ENCODE measurements at regions not wholly inside any gene's neighbourhood (a gene's known extent, or its start where the extent isn't known, plus 50 kb on each side); places are given as distances from the start of the nearest gene placed in this dataset.

GRCh38 chr9:26412446-26412845 is 480.2 kb downstream of the CAAP1 start:
- H3K36me3 ChIP-seq (replicated peaks in 1 of 2; ENCODE audit: insufficient read depth in 1 of 2, low read depth in 2 of 2): no peaks in the 10 kb centered on the region
- H3K27me3 ChIP-seq: no peaks in the 10 kb centered on the region
- no peak overlapping the region for H3K27ac ChIP-seq
- TF ChIP-seq POLR2A (IDR thresholded peaks at IDR 0.05): no peak
- H3K4me1 ChIP-seq: no peaks in the 10 kb centered on the region
- no peaks in the 10 kb centered on the region for H3K9me3 ChIP-seq
- WGBS, 2 donors: 79 to 83% methylated on average over 1 of the region's 1 CpG
- no peak overlapping the region for H3K4me3 ChIP-seq
- ATAC-seq: no peak
- no peak for DNase-seq
- intact Hi-C loops (cut with DNase I): no loop called here

DNA sequence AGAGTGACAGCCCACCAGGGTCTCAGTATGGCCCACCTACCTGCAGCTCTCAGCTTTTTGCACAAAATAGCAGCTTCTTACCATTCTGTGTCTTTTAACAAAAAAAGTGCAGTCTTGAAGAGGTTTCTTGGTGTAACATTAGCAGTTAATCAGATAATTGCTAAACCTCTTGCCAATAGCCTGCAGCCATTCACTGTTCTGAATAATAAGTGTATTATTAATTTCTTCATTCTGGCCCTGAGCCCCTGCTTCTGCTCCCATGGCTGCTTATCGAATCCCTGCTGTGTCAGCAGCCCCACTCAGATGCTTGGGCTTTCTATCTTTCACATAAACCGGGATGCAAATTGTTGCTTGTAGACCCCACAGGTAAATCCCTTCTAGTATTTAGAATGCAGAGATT is 485.9 kb downstream of the CAAP1 start:
- H3K9me3 ChIP-seq: no peaks in the 10 kb centered on the region
- ATAC-seq: no peak
- TF ChIP-seq CTCF (IDR thresholded peaks at IDR 0.05): no peak
- no peak for TF ChIP-seq POLR2A (IDR thresholded peaks at IDR 0.05)
- no peaks in the 10 kb centered on the region for H3K27me3 ChIP-seq
- no peak overlapping the region for H3K4me3 ChIP-seq
- intact Hi-C loops (cut with DNase I): no loop called here
- H3K36me3 ChIP-seq (replicated peaks in 1 of 2; ENCODE audit: insufficient read depth in 1 of 2, low read depth in 2 of 2): no peaks in the 10 kb centered on the region
- H3K4me1 ChIP-seq: no peaks in the 10 kb centered on the region
- no peak overlapping the region for H3K27ac ChIP-seq
- 43 to 47% methylated on average over 2 of the region's 2 CpGs for WGBS, 2 donors
- no peak for DNase-seq

- Histone ChIP-seq H3K4me1 (no peaks in the 10 kb centered on the region), H3K4me3 (no peak overlapping the region), H3K27me3 (no peaks in the 10 kb centered on the region), H3K27ac (no peak overlapping the region), H3K36me3 (replicated peaks in 1 of 2; ENCODE audit: insufficient read depth in 1 of 2, low read depth in 2 of 2) (no peaks in the 10 kb centered on the region), H3K9me3 (no peaks in the 10 kb centered on the region)
- intact Hi-C loops (cut with DNase I): no loop called here
- DNase-seq (no peak), ATAC-seq (no peak)
- 67% methylated on average over 4 of the region's 4 CpGs for WGBS, 2 donors
- TF ChIP-seq POLR2A (IDR thresholded peaks at IDR 0.05) (no peak), CTCF (IDR thresholded peaks at IDR 0.05) (no peak)
Observed at GRCh38 chr9:26399556-26399955, 493.0 kb downstream of the CAAP1 start.

DNA sequence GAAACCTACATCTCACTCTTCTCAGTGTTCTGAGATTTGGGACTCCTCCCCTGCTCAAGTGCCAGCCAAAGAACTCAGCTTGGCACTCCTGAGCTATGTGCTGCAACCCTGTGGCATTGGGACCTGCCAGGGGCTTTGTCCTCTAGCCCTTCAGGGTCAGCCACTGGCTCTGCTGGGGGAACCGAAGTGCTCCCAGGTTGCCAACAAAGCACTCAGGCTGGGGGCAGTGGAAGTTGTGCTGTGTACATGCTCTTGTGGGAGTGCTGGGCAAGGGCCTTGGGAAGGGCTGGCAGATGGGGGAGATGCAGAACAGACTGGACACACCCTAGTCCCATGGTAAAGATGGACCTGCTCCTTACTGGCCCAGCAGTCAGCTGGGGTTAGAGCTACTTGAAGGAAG is 498.6 kb downstream of the CAAP1 start:
- no peak for DNase-seq
- 88% methylated on average over 1 of the region's 1 CpG; no CpG with 5 or more reads in 1 of the 2 donors for WGBS, 2 donors
- H3K27ac ChIP-seq: no peak overlapping the region
- no peaks in the 10 kb centered on the region for H3K27me3 ChIP-seq
- H3K4me3 ChIP-seq: no peak overlapping the region
- H3K9me3 ChIP-seq: peaks cover 0 to 10% (median 0%) of the 10 kb centered on the region in 3 donors
- intact Hi-C loops (cut with DNase I): no loop called here
- H3K36me3 ChIP-seq (replicated peaks in 1 of 2; ENCODE audit: insufficient read depth in 1 of 2, low read depth in 2 of 2): no peaks in the 10 kb centered on the region
- TF ChIP-seq CTCF (IDR thresholded peaks at IDR 0.05): no peak
- no peak for TF ChIP-seq POLR2A (IDR thresholded peaks at IDR 0.05)
- no peaks in the 10 kb centered on the region for H3K4me1 ChIP-seq
- ATAC-seq: no peak

DNA sequence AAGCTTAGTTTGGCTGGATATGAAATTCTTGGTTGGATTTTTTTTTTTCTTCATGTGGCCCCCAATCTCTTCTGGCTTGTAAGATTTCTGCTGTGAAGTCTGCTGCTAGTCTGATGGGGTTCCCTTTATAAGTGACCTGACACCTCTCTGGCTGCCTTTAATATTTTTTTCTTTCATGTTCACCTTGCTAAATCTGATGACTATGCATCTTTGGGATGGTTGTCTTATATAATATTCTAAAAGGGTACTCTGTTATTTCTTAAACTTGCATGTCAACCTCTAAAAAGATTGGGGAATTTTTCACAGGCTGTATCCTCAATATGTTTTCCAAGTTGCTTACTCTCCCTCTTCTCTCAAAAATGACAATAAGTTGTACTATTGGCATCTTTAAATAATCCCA is 500.0 kb downstream of the CAAP1 start:
- Histone ChIP-seq H3K4me3 (no peak overlapping the region), H3K27me3 (no peaks in the 10 kb centered on the region), H3K4me1 (no peaks in the 10 kb centered on the region), H3K36me3 (replicated peaks in 1 of 2; ENCODE audit: insufficient read depth in 1 of 2, low read depth in 2 of 2) (no peaks in the 10 kb centered on the region), H3K9me3 (peaks cover 0 to 10% (median 0%) of the 10 kb centered on the region in 3 donors), H3K27ac (no peak overlapping the region)
- no peak for ATAC-seq
- no peak for TF ChIP-seq POLR2A (IDR thresholded peaks at IDR 0.05)
- TF ChIP-seq CTCF (IDR thresholded peaks at IDR 0.05): no peak
- intact Hi-C loops (cut with DNase I): no loop called here
- no peak for DNase-seq

Data from body of pancreas (tissue), 4 donors.